GM12892 (cell line): ENCODE measurements at regions not wholly inside any gene's neighbourhood (a gene's known extent, or its start where the extent isn't known, plus 50 kb on each side); places are given as distances from the start of the nearest gene placed in this dataset.
"Not testable (repeated sequence)": the region's sequence is repeated elsewhere in the genome, so short reads cannot be mapped to it uniquely, and the experiment has no call there.

Experiments used
- POLR2A ChIP-seq: IDR thresholded peaks from 2 replicates; pipeline ENCODE4 v1.6.1; 2011; ENCODE audit warnings: low read depth, low read length, control low read depth
- POLR2AphosphoS5 ChIP-seq: IDR thresholded peaks from 2 replicates; pipeline ENCODE4 v1.6.1; 2011; ENCODE audit warnings: low read depth, low read length, control low read depth

GRCh38 chr11:67797726-67798521 is 123.5 kb upstream of the ALDH3B2 start:
- not testable (repeated sequence) for TF ChIP-seq POLR2A, POLR2AphosphoS5
